ENCODE measurements at regions not wholly inside any gene's neighbourhood (a gene's known extent, or its start where the extent isn't known, plus 50 kb on each side); places are given as distances from the start of the nearest gene placed in this dataset.

GRCh38 chr3:140845882-140846281 is 95.8 kb upstream of the SLC25A36 start:
- H3K4me3 ChIP-seq, result no peak overlapping the region
- ATAC-seq, result no peak
- H3K4me1 ChIP-seq, result peaks cover 0 to 6% (median 0%) of the 10 kb centered on the region in 12 donors
- H3K27me3 ChIP-seq, result peaks cover 0 to 25% (median 0%) of the 10 kb centered on the region in 9 donors
- TF ChIP-seq POLR2A (IDR thresholded peaks at IDR 0.05) (no peak), CTCF (IDR thresholded peaks at IDR 0.05) (no peak)
- intact Hi-C loops (cut with DNase I), result no loop called here
- WGBS, 4 donors, result 77 to 88% (median 82%) methylated on average over 2 of the region's 2 CpGs
- H3K9me3 ChIP-seq, result no peaks in the 10 kb centered on the region
- H3K36me3 ChIP-seq, result no peaks in the 10 kb centered on the region
- H3K27ac ChIP-seq, result no peak overlapping the region
- DNase-seq, result no peak

GRCh38 chr3:140848666-140849065 is 93.0 kb upstream of the SLC25A36 start:
- intact Hi-C loops (cut with DNase I), result no loop called here

GRCh38 chr3:140850210-140850955 is 91.3 kb upstream of the SLC25A36 start:
- no peak for ATAC-seq
- 38 to 60% (median 45%) methylated on average over 4 of the region's 4 CpGs for WGBS, 4 donors

More at GRCh38 chr3:140848666-140849065, 93.0 kb upstream of the SLC25A36 start:
- Histone ChIP-seq H3K36me3 (no peaks in the 10 kb centered on the region), H3K4me1 (no peaks in the 10 kb centered on the region), H3K9me3 (peaks cover 0 to 11% (median 0%) of the 10 kb centered on the region in 12 donors), H3K27ac (no peak overlapping the region), H3K4me3 (no peak overlapping the region), H3K27me3 (peaks cover 0 to 25% (median 0%) of the 10 kb centered on the region in 9 donors)
- ATAC-seq (no peak), DNase-seq (no peak)
- WGBS, 4 donors, result 34 to 47% (median 41%) methylated on average over 1 of the region's 1 CpG
- TF ChIP-seq CTCF (IDR thresholded peaks at IDR 0.05) (peak in 1 of 12 donors; percentile 5), POLR2A (IDR thresholded peaks at IDR 0.05) (no peak)

More at GRCh38 chr3:140850210-140850955, 91.3 kb upstream of the SLC25A36 start:
- intact Hi-C loops (cut with DNase I), result no loop called here
- Histone ChIP-seq H3K4me3 (no peak overlapping the region), H3K4me1 (no peaks in the 10 kb centered on the region), H3K27ac (no peak overlapping the region), H3K9me3 (peaks cover 0 to 11% (median 0%) of the 10 kb centered on the region in 12 donors), H3K36me3 (no peaks in the 10 kb centered on the region), H3K27me3 (peaks cover 0 to 25% (median 0%) of the 10 kb centered on the region in 9 donors)
- DNase-seq, result no peak
- TF ChIP-seq CTCF (IDR thresholded peaks at IDR 0.05) (no peak), POLR2A (IDR thresholded peaks at IDR 0.05) (no peak)

Data from heart left ventricle (tissue), 16 donors.